GM12878 (cell line): ENCODE measurements at regions not wholly inside any gene's neighbourhood (a gene's known extent, or its start where the extent isn't known, plus 50 kb on each side); places are given as distances from the start of the nearest gene placed in this dataset.

ENCODE experiments used
- BCL11A ChIP-seq: IDR thresholded peaks from 2 replicates; pipeline ENCODE4 v1.6.1; 2011; ENCODE audit warnings: low read depth, low read length
- CHD1 ChIP-seq: IDR thresholded peaks from 2 replicates; pipeline ENCODE4 v1.6.1; 2012; ENCODE audit warnings: low read depth, low read length, improper control_type of control experiment
- CTCF ChIP-seq, 3 experiments: IDR thresholded peaks in 2 of 3; conservative IDR thresholded peaks in 1 of 3; 2 replicates each; pipeline ENCODE4 v1.5.1; 2011; ENCODE audit warnings: low read depth in 3 of 3, low read length in 3 of 3, mild to moderate bottlenecking in 3 of 3, control low read depth in 2 of 3, moderate library complexity in 2 of 3, inconsistent platforms in 1 of 3, mixed read lengths in 1 of 3; ENCODE audit not compliant: control insufficient read depth in 2 of 3, insufficient read depth in 1 of 3; ENCODE audit errors: extremely low read depth in 1 of 3
- FOXM1 ChIP-seq: IDR thresholded peaks from 2 replicates; pipeline ENCODE4 v1.6.1; 2012; ENCODE audit warnings: low read depth, mild to moderate bottlenecking, inconsistent platforms, low read length, moderate library complexity
- MYC ChIP-seq: IDR thresholded peaks from 2 replicates; pipeline ENCODE4 v1.6.1; 2011; ENCODE audit warnings: mild to moderate bottlenecking, low read length, moderate library complexity, inconsistent platforms; ENCODE audit not compliant: insufficient read depth, insufficient replicate concordance, insufficient read length, severe bottlenecking
- NFYA ChIP-seq: IDR thresholded peaks from 2 replicates; pipeline ENCODE4 v1.6.1; 2011; ENCODE audit warnings: low read depth, mild to moderate bottlenecking, low read length, improper control_type of control experiment, borderline replicate concordance
- POLR2A ChIP-seq: IDR thresholded peaks from 2 replicates; pipeline ENCODE4 v1.6.1; 2011; ENCODE audit warnings: low read depth, mild to moderate bottlenecking, low read length
- TCF3 ChIP-seq: IDR thresholded peaks from 2 replicates; pipeline ENCODE4 v1.6.1; 2012; ENCODE audit warnings: low read depth, mild to moderate bottlenecking, low read length, borderline replicate concordance; ENCODE audit not compliant: insufficient read depth
- ZNF274 ChIP-seq: IDR thresholded peaks from one replicate; pipeline ENCODE4 v1.8.0; 2011; ENCODE audit not compliant: insufficient read length, insufficient read depth
- ZNF384 ChIP-seq: IDR thresholded peaks from 2 replicates; pipeline ENCODE4 v1.6.1; 2012; ENCODE audit warnings: low read depth, mild to moderate bottlenecking, low read length, improper control_type of control experiment, borderline replicate concordance
- ZZZ3 ChIP-seq: IDR thresholded peaks from 2 replicates; pipeline ENCODE4 v1.6.1; 2011; ENCODE audit warnings: low read depth; ENCODE audit not compliant: control insufficient read depth, insufficient read length
- TF ChIP-seq, protein P1 (sequence below): IDR thresholded peaks from 2 replicates; pipeline ENCODE4 v1.6.1; 2011; ENCODE audit warnings: mild to moderate bottlenecking, low read depth, low read length, moderate library complexity; ENCODE audit not compliant: insufficient replicate concordance

GRCh38 chr2:146238254-146238966 lies 1606.4 kb upstream of the ACVR2A start:
- no peak for TF ChIP-seq CTCF (IDR thresholded peaks at IDR 0.05 in 2 of 3, conservative IDR thresholded peaks at IDR 0.05 in 1 of 3; ENCODE audit: control insufficient read depth in 2 of 3, extremely low read depth in 1 of 3, insufficient read depth in 1 of 3, low read depth in 3 of 3, low read length in 3 of 3)
- no peak for TF ChIP-seq POLR2A
- no peak for TF ChIP-seq BCL11A
- no peak for TF ChIP-seq MYC
- TF ChIP-seq ZNF384, result no peak
- no peak for TF ChIP-seq FOXM1
- no peak for TF ChIP-seq ZZZ3
- no peak for TF ChIP-seq ZNF274
- no peak for TF ChIP-seq TCF3
- TF ChIP-seq NFYA, result no peak
- no peak for TF ChIP-seq CHD1
- TF ChIP-seq, protein P1, sequence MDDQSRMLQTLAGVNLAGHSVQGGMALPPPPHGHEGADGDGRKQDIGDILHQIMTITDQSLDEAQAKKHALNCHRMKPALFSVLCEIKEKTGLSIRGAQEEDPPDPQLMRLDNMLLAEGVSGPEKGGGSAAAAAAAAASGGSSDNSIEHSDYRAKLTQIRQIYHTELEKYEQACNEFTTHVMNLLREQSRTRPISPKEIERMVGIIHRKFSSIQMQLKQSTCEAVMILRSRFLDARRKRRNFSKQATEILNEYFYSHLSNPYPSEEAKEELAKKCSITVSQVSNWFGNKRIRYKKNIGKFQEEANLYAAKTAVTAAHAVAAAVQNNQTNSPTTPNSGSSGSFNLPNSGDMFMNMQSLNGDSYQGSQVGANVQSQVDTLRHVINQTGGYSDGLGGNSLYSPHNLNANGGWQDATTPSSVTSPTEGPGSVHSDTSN, result no peak
